Esophagus mucosa (tissue), 1 donor: ENCODE measurements at regions not wholly inside any gene's neighbourhood (a gene's known extent, or its start where the extent isn't known, plus 50 kb on each side); places are given as distances from the start of the nearest gene placed in this dataset.
A peak's percentile ranks its signal among the peaks of the same experiment; 100 is the strongest.
"Not testable (repeated sequence)": the region's sequence is repeated elsewhere in the genome, so short reads cannot be mapped to it uniquely, and the experiment has no call there.

Experiments used
- ATAC-seq: fragments of 200-7000 bp; cut with Tn5 transposase; one replicate; pipeline ENCODE4 v1.9.1; 2020
- donor health status: DM: yes; HTN: yes; CAD: no.

DNA sequence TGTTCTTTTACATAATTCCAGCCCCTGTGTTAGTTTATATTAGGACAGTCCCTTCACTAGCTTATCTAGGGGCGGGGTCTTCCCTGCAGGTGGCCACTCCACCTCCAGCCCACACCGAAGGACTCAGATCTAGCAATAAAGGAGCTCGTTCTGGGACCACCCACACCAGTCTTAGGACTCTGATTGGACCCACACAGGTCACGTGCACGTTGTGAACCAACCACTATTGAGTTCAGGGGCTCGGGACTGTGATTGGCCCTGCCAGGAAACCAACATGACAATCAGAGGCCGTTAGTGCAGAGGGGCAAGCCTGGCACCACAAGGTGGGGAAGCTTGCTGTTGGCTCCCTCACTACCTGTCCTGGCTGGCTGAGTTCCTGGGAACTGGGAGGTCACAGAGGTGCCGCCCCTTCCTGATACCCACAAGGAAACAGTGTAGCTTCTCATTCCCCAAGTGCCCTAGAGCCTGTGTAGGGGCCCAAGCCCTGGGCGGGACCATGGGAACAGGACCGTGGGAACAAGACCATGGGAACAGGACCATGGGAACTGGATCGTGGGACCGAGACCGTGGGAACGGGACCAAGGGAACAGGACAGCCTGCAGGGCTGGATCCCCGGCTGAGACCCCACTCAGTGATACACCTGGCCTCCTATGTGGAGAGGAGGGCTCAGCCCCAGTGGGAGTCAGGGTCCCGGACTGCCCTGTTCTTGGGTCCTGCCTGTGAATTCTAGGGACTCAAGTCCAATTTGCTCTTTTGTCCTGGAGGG lies 297.8 kb downstream of the ADGRD1 start:
- ATAC-seq: no peak

DNA sequence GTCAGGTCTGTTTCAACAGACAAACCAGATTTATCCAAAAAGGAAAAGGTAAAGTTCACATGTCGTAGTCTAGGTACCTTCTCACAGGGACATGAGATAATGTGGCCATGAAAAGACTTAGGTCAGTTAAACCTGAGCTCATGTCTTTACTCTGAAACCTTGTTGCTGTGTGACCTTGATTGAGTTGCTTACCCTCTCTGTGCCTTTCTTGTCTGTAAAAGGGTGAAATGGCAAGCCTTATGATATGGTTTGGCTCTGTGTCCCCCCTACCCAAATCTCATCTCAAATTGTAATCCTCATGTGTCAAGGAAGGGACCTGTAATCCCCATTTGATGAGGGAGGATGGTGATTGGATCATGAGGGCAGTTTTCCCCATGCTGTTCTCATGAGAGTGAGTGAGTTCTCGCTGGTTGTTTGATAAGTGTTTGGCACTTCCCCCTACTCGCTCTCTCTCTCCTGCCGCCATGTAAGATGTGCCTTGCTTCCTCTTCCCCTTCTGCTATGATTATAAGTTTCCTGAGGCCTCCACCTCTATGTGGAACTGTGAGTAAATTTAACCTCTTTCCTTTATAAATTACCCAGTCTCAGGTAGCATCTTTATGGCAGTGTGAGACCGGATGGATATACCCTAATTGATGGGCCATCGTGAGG lies 299.8 kb downstream of the ADGRD1 start:
- no peak for ATAC-seq

DNA sequence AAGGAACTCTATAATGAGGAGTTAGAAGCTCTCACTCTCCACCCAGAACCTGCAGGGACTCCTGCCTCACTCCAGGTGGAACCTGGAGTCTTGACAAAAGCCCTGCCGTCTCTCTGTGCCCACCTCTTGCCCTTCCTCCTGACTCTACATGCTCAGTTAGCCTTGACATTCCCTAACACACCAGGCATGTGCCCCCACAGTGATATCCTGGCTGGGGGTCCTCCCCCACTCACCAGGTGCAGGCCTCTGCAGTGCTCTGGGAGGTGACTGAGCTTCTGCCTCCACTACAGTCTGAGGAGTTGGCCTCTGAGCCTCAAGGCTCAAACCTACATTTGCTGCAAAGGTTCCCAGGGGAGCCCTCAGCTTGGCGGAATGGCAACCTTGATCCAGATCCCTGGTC lies 300.7 kb downstream of the ADGRD1 start:
- ATAC-seq: no peak

DNA sequence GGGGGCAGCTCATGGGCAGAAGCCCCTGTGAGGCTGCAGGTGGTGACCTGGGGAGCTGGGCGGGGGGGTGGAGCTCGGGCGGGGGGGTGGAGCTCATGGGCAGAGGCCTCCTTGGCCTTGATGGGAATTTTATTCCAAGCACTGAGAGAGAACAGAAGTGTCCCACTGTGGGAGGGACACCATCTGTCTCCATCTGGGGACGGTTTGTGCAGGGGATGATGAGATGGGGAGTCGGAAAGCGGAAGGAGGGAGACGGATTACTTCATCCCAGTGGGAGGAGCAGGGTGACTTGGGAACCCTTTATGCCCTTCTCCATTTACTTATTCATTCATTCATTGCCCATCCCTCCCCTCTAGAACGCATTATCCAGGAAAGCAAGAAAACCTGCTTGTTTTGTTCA lies 304.7 kb downstream of the ADGRD1 start:
- ATAC-seq: no peak

DNA sequence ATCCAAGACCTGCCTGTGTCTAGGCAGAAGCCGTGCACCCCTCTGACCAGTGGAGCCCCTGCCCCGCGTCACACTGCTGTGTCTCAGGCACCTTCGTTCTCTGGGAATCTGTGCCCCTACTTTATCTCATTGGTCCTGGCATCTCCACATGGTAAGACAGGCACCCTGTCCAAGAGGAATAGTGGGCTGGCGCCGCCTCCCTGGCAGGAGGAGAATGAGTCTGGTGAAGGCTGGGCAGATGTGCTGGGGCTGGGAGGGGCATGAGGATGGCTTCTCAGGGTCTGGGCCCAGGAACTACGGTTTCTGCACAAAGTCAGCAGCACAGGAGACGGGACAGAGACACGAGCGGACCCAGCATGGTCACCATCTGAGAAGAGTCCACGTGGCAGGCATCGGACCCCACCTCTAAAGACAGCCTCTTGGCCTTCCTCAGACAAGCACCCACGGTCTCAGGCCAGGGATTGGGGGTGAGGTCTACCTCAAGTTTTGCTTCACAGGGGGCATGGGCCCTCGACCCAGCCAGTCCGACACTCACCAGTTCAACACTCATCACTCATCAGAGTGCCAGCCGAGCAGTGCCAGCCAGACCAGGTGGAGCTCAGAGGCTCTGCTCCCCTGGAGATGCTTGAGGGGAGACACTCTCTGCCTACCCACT lies 306.7 kb downstream of the ADGRD1 start:
- ATAC-seq: no peak

DNA sequence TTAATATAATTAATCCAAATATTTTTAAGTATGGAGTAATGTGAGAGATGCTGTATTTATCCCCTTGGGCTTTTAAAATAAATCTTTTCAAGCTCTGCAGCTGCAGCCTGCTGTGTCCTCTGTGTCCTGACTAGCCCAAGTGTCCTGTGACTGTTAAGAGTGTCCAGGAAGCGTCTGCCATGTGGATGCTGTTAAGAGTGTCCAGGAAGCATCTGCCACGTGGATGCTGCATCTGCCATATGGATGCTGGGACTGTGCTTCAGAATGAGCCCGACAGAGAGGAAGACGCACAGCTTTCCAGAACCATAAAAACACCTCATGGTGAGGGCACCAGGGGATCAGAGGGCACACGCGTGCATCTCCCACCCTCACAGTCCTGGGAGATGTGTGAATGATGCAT lies 307.2 kb downstream of the ADGRD1 start:
- ATAC-seq: no peak

DNA sequence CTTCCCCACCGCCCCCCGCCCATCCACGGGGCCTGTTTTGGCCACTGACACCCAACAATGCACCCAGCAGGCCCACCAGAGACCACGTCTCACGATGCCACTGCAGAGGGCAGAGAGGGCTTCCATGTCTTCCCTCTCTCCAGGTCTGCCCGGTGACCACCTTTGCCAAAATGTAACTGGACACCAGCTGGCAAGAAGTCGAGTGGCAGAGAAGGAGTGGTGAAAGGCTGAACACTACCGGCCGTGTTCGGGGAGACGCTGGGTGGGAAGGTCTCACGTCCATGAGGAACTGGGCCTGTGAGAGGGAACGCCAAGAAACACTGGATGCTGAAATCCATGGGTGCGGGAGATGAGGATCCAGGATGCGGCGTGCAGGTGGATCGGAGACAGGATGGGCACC lies 308.2 kb downstream of the ADGRD1 start:
- ATAC-seq: no peak

DNA sequence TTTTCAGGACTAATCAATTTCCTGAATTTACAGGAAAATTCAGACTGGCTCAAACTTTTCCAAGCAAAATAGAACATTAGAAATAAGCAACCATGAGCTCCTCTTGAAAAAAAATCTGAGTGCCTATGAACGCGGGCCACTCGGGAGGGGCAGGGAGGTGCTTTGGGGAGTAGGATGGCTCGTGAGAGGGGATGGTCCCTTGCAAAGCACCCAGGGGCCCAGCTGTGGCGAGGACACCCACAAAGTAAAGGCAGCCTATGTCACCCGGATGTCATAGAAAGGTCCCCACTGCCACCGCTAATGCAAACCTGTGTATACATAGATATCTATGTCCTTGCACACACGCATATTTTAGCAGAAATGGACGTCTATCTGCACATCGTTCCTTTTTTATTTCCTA lies 309.9 kb downstream of the ADGRD1 start:
- ATAC-seq: no peak

DNA sequence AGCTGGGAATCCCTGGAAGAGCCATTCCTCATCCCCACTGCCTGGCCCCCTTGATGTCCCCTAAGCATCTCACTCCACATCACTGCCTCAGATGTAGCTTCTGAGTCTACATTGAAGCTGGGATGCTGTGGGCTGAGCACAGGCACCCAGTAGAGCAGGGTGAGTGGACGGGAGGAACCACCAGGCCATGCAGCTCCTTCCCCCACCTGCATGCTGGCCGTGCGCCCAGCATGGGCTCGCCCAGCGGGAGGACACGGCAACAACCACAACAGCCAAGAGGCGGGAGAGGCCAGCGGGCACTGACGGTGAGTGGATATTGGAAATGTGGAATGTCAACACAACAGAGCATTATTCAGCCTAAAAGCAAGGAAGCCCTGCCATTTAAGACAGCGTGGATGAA lies 310.9 kb downstream of the ADGRD1 start:
- no peak for ATAC-seq

DNA sequence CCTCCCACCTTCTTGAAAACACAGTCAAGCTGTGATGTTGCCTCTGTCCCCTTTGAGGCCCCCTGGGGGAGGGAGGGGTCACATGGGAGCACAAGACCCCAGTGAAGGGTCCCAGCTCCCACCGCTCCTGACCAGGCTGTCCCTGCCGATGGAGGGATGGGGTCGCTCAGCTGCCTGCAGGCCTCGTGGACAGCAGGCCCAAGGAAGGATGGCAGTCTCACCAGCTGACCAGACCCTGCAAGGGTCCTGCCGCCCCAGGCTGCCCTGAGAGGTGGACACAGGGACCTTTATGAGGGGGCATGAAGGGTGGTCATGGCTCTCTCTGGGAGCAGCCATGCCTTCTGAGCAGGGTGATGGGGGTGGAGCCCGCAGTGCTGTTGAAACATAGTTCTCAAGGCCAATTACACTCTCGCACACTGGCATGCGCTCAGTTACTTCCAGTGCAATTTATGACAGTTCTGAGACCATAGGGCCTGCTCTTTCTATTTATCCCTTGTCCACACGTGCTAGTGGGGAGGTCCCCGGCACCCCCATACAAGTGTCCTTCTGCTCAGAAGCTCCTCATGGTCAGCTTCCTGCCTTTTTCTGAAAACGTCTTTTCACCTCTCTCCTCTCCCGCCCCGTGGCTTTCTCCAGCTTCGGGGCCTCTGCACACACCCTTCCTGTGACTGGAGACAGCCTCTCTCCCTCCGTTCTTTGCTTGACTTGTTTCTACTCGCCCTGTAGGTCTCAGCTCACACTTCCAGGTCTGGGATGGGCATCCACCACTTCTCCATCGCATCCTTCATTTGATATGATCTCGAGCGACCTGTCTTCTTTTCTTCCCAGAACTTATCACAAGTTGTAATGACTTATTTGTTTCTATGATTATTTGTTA lies 313.1 kb downstream of the ADGRD1 start:
- ATAC-seq: peak; percentile 62

DNA sequence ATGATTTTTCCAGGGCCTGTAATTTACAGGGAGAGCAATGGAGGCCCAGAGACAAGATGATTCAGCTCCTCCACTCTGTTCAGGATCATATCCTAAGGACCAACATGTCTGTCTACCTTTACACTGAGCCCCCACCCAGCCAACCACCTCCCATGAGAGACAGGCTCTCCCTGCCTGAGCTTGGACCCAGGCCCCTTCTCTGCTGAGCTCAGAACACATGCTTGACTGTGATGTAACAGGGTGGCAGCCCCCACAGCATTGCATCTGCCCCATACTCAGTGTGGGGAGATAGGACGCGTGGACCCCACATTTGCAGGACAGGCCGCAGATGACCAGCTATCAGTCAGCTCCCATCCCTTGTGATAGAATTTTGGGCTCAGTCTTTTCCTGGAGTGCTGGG lies 313.9 kb downstream of the ADGRD1 start:
- no peak for ATAC-seq

DNA sequence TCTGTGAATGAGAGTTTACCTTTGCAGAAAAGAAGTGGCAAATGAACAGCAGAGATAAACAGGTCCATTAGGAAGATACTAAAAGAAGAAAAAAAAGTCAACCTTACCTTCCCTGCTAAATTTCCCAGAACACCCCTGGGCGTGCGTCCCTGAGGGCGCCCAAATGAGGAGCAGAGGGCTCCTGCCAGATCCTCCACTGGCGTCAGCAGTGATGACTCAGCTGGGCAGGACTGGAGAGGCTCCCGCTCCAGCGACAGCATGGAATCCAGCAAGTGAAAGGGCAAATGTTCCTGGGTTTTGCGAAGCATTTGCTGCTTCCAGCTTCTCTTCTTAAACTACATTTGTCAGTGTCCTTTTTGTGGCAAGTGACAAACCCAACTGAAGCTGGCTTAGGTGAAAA lies 314.4 kb downstream of the ADGRD1 start:
- ATAC-seq: peak; percentile 80

DNA sequence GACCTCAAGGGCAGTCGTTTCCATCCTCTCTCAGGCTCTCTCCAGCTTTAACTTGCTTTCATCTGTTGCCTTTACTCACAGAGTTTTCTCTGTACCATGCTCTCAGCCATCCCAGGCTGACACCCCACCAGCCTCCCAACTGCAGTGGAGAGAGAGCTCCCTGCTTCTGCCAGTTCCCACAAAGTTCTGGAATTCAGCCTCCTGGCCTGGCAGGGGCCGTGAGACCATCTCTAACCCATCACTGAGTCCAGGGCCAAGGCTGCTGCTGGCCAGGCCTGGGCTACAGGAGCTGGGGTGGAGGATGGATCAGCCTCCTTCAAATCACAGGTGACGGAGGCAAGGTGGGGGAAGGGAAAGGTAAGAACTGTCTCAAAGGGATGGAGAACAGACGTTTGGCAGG lies 314.9 kb downstream of the ADGRD1 start:
- ATAC-seq: not testable (repeated sequence)

DNA sequence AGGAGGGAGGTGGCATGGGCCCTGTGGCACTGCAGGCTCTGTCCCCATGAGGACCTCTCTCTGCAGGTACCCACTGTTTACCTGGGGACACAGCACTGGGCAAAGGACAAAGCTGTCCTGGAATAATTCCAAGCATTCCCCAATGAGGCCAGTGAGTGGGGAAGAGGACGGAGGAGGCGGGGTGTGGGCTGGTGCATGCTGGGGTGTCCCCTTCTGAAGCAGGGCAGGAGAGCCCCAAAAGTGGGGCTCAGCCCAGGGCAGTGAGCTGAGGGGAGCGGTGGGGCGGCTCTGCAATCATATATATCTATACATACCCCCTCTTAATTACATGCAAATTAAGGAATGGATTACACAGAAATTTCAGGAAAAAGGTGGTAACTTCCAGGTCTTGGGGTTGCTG lies 315.8 kb downstream of the ADGRD1 start:
- ATAC-seq: no peak

DNA sequence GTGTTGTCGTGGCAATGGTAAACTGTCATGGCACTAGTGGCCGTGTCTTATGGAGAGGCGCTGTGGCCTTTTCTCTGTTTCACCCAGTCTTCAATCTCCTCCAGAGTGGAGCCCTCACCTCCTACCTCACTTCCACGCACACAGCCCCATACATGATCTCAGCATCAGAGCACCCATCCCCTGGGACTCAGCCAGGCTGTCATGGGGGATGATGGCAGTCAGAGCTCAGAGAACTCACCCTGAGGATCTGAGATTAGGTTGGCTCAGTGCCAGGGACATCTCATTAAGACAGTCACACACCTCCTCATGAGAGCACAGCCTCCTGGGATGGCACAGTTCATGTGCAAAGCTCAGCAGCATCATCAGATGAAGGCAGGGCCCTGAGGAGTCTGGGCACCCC lies 316.3 kb downstream of the ADGRD1 start:
- ATAC-seq: not testable (repeated sequence)

DNA sequence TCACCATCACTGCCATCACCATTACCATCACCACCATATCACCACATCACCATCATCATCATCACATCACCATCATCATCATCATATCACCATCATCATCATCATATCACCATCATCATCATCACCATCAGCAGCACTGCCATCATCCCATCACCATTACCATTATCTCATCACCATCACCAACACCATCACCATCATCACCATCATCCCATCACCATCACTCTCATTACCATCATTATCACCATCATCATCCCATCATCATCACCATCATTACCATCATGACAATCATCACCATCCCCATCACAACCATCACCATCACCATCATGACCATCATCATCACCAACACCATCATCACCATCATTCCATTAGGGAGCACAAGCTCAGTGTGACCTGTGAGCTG lies 318.0 kb downstream of the ADGRD1 start:
- ATAC-seq: no peak

DNA sequence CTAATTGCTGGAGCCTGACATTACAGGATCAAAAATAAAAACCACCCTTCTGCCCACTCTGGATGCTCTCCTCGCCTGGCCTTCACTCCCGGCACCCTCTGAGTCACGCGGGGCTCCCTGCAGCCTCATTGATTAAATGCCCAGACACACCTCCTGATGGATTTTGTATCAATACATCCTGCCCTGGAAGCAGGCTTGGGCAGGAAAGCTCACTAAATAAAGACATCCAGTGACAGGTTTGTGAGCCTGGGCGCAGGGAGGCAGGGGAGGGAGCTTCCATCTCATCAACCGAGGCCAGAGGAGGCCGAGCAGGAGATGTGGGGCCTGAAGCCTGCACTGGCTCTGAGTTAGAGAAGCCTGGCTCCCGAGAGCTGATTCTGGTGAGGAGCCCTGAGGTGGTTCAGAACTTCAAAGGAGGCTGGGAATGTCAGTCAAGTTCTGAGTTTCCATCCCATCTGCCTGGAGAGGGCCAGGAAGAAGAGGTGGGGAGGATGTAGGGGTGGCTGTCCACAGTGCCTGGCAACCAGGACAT lies 318.6 kb downstream of the ADGRD1 start:
- ATAC-seq: not testable (repeated sequence)

DNA sequence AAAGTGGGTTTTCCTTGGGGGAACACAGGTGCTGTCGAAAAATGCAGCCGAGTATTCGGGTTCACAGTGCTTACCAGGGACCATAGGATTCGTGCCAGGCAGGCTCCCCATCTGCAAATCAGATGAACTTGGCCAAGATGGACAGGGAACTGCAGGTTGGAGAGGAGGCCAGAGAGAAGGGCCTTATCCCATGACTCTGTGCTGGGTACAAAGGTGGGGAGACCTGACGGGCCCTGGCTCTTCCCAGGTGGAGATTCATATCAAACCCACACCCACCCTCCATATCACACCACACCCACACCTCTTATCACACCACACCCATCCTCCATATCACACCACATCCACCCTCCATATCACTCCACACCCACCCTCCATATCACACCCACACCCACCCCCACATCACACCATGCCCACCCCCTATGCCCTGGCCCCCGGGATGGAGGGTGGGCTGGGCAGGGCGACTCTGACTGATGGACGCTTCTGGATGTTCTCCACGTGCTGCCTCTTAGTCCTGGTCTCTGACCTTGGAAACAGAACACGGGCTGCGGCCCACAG lies 319.7 kb downstream of the ADGRD1 start:
- ATAC-seq: no peak

DNA sequence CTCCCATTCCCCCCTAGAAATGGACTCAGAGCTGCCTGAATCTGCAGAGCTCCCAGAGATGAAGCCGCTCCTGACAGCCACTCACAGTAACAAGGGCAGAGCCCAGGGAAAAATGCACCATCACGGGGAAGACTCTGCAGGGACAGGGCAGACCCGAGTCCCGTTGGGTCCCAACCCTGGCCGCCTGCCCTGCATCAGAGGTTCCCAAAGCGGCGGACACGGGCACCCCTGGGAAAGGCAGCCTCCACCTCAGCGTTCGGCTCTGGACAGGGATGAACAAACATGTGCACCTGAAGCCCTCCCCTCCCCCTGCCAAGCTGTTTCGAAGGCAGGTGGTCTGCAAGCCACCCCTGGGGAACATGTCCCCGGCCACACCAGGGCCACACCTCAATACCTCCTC lies 320.4 kb downstream of the ADGRD1 start:
- no peak for ATAC-seq

DNA sequence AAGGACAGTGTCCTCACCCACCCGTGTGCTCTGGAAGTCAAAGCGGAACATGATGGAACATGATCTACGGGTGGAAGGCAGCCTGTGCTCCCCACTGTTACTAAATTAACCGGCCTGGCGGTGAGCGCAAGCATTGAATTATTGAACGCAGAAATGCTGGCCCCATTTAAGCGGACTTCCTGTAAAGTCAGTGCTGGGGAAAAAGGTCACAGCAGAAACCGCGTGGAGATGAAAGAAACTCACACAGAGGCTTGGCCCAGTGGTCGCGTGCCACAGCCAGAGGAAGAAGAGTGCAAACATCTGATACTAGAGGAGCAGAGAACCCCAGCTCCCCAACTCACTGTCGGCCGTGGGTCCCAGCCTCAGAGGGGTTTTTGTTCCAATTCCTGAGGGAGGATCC lies 321.2 kb downstream of the ADGRD1 start:
- ATAC-seq: no peak

DNA sequence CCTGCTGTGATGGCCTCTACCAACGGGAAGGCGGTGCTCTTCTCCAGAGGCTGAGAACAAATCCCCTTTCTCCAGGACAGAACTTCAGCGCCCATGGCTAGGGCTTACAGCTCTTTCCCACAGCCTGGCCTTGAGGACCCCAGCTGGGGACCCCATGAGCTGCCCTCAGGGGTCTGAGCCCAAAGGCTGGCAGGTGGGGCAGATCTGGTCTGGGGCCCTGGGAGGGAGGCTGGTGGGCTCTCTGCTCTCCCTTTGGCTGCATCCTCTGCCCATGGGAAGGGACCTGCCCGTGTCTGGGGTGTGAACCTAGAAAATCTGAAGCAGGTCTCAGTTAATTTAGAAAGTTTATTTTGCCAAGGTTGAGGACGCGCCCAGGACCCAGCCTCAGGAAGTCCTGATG lies 322.1 kb downstream of the ADGRD1 start:
- ATAC-seq: no peak

DNA sequence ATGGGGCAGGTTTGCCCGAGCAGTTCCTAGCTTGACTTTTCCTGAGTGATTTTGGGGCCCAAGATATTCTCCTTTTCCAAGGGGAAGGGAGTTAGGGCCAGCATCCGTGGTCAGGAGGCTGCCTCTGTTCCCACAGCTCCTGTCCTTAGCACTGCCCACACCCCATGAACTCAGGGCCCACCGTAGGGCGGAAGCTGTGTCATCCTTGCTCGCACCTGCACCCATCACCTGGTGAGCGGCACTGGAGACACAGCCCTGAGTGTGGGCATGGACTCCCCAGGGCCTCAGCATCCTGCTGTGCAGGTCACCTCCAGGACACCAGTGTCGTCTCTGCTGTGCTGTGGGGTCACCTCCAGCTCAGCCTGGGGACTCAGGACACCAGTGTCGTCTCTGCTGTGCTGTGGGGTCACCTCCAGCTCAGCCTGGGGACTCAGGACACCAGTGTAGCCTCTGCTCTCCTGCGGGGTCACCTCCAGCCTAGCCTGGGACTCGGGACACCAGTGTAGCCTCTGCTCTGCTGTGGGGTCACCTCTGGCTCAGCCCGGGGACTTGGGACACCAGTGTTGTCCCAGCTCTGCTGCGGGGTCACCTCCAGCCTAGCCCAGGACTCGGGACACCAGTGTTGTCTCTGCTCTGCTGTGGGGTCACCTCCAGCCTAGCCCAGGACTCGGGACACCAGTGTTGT lies 322.9 kb downstream of the ADGRD1 start:
- ATAC-seq: no peak
